AG10803 (cell line): ENCODE measurements at regions not wholly inside any gene's neighbourhood (a gene's known extent, or its start where the extent isn't known, plus 50 kb on each side); places are given as distances from the start of the nearest gene placed in this dataset.

Experiments used
- DNase-seq: peaks from one replicate; pipeline ENCODE4 v3.0.0; 2010; ENCODE audit warnings: low read depth
- H3K4me3 ChIP-seq: 2 replicates; pipeline ENCODE4 v1.5.1; 2011; ENCODE audit warnings: mild to moderate bottlenecking, low read length, control low read depth
- CTCF ChIP-seq: conservative IDR thresholded peaks from 2 replicates; pipeline ENCODE4 v1.5.1; 2011; ENCODE audit warnings: mild to moderate bottlenecking, low read length, control low read depth, inconsistent platforms

GRCh38 chr6:139654309-139654708 lies 279.9 kb upstream of the CITED2 start:
- no peak for DNase-seq
- H3K4me3 ChIP-seq, result no peak overlapping the region
- TF ChIP-seq CTCF, result no peak

- H3K4me3 ChIP-seq, result no peak overlapping the region
- TF ChIP-seq CTCF, result no peak
- DNase-seq, result no peak
These were observed 278.7 kb upstream of the CITED2 start for GRCh38 chr6:139653111-139653510.

GRCh38 chr6:139650941-139651340 lies 276.5 kb upstream of the CITED2 start:
- no peak for DNase-seq
- no peak for TF ChIP-seq CTCF
- H3K4me3 ChIP-seq, result no peak overlapping the region

GRCh38 chr6:139649732-139650131 lies 275.3 kb upstream of the CITED2 start:
- TF ChIP-seq CTCF, result no peak
- no peak for DNase-seq

GRCh38 chr6:139649128-139649527 lies 274.7 kb upstream of the CITED2 start:
- no peak overlapping the region for H3K4me3 ChIP-seq
- no peak for TF ChIP-seq CTCF
- DNase-seq, result no peak

More at GRCh38 chr6:139649732-139650131, 275.3 kb upstream of the CITED2 start:
- no peak overlapping the region for H3K4me3 ChIP-seq

- DNase-seq, result no peak
- no peak overlapping the region for H3K4me3 ChIP-seq
- no peak for TF ChIP-seq CTCF
These were observed 274.1 kb upstream of the CITED2 start for GRCh38 chr6:139648430-139649000.

GRCh38 chr6:139647841-139648240 lies 273.4 kb upstream of the CITED2 start:
- no peak for DNase-seq
- no peak for TF ChIP-seq CTCF
- no peak overlapping the region for H3K4me3 ChIP-seq
